ENCODE measurements at regions not wholly inside any gene's neighbourhood (a gene's known extent, or its start where the extent isn't known, plus 50 kb on each side); places are given as distances from the start of the nearest gene placed in this dataset.
"Not testable (repeated sequence)": the region's sequence is repeated elsewhere in the genome, so short reads cannot be mapped to it uniquely, and the experiment has no call there.

DNA sequence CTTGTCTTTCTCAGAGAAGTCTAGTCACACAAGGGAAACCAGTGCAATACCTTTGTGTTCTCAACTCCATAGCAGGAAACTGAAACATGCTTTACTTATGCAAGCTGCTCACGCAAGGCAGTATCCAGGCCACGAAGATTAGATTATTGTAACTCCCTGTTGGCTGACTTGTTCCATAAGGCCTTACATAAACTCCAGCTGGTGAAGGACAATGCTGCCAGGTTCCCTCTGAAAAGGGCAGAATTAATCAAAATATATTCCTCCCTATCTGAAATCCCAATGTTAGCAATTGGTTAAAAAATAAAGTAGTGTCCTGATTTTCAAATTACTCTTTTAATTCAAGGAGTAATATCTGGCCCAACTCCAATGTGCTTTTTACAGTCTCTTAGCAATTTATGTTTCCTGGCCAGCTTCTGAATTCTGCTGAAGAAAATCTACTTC, 966.6 kb downstream of the HACE1 start:
- no peak for DNase-seq (ENCODE audit: low spot score)

DNA sequence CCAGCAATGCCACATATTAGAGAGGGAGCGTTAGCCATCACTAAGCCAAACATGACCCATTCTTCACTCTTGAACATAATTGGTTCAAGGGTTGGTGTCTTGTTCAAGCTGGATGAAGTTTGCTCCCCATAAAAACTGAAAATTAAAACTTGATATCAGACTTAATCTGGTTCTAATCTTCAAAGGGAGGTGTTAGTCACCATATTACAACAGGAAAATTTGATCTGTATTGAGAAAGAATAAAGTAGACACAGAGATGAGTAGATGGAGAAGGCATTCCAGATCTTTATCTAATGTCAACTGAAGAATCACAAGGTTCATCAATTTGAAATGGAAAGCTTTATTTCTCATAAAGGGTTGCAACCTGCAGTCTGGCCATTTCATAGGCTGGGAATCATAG, 972.8 kb downstream of the HACE1 start:
- DNase-seq (ENCODE audit: low spot score), result no peak

DNA sequence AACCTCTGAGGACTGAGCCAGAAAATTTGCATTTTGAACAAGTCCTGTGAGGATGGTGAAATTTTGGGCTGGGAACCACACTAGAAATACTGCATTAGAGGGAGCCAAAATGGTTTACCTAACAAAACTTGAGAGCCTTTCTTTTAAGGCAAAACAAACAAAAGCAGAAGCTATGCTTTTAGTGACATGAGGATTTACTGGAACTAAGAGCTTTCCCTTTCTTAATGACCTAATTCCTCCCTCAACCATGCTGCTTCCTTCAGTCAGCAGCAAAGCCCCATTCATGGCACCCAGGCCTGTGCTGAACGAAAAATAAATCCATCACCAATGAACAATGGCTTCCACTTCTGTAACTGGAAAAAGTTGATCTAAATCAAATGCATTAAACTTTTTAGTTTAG, 974.3 kb downstream of the HACE1 start:
- no peak for DNase-seq (ENCODE audit: low spot score)

DNA sequence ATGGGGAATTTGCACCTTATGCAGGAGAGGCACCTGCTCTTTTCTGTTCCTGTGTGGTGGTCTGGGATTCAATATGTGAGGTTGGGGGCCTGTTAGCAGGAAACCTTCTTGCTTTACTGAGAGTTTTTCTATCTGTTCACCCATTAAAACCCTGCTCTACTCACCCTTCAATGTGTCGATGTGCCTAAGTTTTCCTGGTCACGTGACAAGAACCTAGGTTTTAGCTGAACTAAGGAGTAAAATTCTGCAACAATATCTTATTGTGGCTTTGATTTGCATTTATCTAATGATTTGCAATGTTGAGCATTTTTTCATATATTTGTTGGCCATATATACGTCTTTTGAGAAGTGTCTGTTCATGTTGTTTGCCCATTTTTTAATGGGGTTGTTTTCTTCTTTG, 979.9 kb downstream of the HACE1 start:
- no peak for DNase-seq (ENCODE audit: low spot score)

DNA sequence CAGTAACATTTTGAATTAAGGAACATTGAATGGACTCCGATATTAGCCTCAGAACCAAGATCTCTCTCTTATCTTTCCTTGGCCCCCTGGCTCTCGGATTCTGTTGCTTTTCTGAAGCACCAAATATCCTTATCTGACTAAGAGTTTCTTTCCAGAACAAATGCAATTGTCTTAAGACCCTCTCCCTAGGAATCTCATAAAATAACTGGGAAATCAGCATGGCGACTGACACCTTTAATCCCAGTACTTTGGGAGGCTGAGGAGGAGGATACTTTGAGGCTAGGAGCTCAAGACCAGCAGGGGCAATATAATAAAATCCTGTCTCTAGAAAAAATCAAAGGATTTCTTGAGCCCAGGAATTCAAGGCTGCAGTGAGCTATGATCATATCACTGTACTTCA, 984.5 kb downstream of the HACE1 start:
- DNase-seq (ENCODE audit: low spot score), result no peak

DNA sequence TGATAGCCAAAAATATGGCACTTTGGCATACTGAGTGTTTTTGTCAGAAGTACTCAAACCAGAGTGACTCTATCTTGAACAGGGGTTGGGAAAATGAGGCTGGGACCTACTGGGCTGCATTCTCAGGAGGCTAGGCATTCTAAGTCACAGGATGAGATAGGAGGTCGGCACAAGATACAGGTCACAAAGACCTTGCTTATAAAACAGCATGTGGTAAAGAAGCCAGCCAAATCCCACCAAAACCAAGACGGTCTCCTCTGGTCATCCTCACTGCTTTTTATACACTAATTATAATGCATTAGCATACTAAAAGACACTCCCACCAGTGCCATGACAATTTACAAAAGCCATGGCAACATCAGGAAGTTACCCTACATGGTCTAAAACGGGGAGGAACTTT, 985.1 kb downstream of the HACE1 start:
- no peak for DNase-seq (ENCODE audit: low spot score)

DNA sequence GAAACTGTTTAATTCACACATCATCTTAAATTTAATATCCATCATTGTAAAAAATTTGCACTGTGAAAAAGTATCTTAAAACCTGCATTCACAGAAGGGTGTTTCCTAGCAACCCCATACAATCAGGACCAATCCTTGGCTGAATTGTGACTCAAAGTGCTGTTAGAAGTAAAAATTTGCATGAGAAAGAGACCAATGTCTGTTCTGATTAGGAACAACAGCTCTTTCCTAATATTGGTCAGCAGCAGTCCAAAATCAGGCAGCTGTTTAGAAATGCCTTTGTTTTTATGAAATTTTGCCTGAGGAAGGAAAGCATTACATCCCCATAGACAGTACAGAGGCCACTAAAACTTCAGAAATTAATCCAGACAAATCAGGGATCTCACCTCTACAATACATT, 987.0 kb downstream of the HACE1 start:
- DNase-seq (ENCODE audit: low spot score), result no peak

DNA sequence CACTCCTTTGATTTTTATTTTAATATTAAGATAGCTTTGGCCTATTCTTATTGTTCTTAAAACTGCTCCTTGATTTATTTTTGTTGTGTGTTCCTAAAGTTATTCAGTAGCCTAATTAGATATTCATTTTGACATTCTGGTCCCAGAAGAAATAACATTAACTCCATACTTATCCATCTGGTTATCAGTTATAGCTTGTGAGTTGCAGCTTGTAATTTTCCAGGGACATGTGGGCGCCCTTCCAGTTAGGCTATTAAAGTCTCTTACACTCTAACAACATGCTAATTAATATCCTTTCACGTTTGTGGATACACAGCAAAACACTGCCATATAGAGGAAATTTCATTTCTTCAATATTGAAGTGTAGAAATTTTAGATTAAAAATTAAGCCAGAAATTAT, 987.5 kb downstream of the HACE1 start:
- DNase-seq (ENCODE audit: low spot score), result no peak

DNA sequence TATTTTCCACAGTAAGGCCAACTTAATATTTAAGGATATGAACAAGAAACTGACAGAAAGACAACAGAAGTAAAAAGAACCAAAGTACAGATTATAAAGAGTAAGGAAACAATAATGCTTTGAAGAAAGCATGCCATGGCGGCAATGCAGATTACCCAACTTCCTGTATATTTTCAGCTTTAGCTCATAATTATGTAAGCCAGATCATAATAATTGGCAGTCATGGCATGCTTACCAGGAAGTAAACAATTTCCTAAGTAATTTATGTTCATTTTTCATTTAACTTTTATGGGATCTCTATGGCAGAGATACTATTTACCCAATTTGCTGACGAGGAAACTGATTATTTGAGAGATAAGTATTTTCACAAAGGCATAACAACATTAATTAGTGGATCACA, 988.7 kb downstream of the HACE1 start:
- no peak for DNase-seq (ENCODE audit: low spot score)

DNA sequence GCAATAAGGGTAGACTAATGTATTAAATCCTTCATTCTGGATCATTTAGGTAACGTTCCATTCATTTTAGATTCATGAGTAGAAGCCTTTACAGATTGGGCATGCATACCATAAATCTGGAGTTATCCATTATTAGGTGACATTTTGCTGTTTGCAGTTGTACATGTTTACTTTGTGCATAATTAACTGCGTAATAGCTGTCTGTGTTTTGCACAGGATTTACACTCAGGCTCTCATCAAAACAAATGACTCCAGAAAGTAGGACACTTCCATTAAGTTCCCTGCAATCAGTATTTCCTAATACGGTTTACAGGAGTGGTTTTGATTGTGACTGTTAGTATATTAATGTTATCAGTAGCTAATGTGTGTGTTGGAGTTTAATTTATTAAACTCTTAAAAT, 997.4 kb downstream of the HACE1 start:
- DNase-seq (ENCODE audit: low spot score), result no peak

DNA sequence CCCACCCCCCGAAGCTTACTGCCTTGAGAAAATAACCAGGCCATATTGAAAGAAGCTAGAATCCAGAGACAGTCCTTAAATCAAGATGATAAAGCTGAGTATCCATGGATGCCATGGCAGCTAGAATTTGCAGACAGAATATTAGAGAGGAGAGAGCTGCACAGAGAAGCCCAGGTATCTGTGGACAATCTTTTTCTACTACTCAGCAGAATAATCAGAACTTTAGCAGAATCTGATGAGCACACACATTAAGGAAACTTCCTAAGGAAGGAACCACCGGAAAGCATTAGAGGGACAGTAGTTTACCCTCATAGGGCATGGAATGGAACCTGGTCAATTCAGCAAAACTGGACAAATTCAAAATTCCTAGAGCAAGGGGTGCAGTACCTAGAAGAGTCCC, 1001.7 kb downstream of the HACE1 start:
- no peak for DNase-seq (ENCODE audit: low spot score)

DNA sequence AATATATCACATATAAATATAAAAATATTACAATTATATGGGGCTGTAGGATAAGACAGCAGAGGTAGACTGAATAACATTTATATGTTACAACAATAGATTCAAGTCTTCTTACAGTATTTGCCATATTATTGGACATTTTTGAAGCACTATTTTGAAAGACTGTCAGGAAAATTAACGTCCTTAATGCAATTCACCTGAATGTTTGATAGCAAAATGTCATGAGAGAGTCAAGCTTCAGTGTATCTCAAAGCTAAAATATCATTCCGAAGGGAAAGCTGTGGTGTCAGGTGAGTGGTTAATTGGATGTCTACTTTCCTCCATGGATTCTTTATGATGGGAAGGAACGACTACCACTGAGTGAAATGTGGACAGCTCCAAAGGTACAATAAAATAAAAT, 1004.0 kb downstream of the HACE1 start:
- no peak for DNase-seq (ENCODE audit: low spot score)

DNA sequence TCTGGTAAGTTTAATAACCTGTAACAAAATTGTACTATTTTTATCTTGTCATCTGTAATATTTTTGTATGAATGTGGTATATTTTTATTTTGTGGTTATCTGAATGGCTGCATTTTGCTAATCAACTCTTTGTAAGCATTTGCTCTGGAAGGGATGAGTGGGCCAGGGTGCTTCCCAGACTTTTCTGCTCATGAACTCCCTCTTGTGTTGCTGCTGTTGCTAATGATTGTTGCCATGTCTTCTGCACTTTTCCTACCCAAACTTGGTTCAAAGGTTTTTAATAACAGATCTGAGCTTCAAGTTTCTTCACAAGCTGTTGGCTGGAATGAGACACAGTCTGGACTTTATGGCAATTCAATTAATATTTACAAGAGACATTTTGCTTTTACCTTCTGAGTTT, 1005.7 kb downstream of the HACE1 start:
- peak; percentile 4 for DNase-seq (ENCODE audit: low spot score)

DNA sequence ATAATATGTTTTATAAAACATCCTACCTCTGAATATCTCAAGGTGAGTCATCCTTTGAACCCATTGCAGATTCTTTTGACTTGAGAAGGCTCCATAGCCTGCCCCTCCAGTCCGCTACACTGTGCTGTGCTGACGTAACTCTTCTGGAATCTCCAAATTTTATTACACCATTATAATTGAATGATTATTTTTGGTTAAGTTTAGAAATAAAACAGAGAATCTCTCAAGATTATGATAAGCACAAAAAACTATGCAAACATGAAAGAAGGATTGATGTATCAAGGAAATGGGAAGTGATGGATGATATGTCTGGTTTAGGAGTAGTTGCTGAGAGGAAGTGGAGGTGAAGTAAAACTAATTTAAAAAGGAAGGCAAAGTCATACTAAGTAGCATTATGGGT, 1021.3 kb downstream of the HACE1 start:
- DNase-seq (ENCODE audit: low spot score), result no peak

DNA sequence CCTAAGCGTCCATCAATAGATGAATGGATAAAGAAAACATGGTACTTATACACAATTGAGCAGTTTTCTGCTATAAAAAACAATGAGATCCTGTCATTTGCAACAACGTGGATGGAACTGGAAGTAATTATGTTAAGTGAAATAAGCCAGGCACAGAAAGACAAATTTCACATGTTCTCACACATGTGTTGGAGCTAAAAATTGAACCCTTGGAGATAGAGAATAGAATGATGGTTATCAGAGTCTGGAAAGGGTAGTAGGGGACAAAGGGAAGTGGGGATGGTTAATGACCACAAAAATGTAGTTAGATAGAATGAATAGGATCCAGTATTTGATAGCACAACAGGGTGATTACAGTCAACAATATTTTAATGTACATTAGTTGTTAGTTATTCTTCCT, 1033.5 kb downstream of the HACE1 start:
- no peak for DNase-seq (ENCODE audit: low spot score)

DNA sequence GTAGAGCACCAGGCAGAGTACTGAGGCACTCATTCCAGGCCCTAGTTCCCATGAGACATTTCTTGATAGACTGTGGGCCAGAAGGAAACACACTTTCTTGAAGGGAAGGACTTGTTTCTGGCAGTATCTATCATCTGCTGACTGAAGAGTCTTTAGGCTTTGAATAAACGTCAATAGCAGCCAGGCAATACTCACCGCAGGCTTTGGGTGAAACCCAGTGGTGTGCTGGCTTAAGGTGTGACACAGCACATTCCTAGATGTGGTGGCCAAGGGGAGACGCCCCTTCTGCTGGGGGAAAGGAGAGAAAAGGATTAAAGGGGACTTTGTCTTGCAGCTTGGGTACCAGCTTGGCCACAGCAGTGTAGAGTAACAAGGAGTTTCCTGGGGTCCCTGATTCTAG, 1039.6 kb downstream of the HACE1 start:
- DNase-seq (ENCODE audit: low spot score), result no peak

DNA sequence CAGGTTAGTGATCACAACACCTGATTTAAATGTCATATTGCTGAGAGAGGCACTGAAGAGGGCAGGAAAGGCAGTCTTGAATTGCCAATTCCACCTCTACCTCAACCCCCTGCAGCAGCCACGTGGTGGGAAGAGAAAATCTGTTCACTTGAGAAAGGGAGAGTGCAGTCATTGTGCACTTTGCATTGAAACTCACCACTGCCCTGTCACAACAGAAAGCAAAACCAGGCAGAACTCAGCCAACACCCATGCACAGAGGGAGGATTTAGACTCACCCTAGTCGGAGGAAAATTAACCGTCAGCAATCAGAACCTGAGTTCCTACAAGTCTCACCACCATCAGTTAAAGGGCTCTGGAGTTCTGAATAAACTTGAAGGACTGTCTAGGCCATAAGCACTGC, 1040.2 kb downstream of the HACE1 start:
- DNase-seq (ENCODE audit: low spot score), result no peak

DNA sequence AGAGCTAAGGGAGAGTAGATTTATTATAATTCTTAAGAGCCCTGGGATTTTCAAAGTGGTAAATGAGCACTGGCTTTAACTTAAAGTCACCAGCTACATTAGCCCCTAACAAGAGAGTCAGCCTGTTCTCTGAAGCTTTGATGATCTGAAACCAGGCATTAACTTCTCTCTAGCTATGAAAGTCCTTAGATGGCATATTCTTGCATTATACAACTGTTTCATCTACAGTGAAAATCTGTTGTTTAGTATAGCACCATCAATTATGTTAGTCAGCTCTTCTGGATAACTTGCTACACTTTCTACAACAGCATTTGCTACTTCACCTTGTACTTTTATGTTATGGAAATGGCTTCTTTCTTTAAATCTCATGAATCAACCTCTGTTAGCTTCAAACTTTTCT, 1046.7 kb downstream of the HACE1 start:
- DNase-seq (ENCODE audit: low spot score), result no peak

DNA sequence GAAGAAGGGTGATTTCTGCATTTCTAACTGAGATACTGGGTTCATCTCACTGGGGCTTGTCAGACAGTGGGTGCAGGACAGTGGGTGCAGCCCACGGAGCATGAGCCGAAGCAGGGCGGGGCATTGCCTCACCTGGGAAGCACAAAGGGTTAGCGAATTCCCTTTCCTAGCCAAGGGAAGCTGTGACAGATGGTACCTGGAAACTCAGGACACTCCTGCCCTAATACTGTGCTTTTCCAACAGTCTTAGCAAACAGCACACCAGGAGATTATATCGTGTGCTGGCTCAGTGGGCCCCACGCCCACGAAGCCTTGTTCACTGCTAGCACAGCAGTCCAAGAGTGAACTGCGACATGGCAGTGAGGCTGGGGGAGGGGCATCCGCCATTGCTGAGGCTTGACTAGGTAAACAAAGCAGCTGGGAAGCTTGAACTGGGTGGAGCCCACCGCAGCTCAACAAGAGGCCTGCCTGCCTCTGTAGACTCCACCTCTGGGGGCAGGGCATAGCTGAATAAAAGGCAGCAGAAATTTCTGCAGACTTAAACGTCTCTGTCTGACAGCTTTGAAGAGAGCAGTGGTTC, 1057.7 kb downstream of the HACE1 start:
- DNase-seq (ENCODE audit: low spot score), result not testable (repeated sequence)

DNA sequence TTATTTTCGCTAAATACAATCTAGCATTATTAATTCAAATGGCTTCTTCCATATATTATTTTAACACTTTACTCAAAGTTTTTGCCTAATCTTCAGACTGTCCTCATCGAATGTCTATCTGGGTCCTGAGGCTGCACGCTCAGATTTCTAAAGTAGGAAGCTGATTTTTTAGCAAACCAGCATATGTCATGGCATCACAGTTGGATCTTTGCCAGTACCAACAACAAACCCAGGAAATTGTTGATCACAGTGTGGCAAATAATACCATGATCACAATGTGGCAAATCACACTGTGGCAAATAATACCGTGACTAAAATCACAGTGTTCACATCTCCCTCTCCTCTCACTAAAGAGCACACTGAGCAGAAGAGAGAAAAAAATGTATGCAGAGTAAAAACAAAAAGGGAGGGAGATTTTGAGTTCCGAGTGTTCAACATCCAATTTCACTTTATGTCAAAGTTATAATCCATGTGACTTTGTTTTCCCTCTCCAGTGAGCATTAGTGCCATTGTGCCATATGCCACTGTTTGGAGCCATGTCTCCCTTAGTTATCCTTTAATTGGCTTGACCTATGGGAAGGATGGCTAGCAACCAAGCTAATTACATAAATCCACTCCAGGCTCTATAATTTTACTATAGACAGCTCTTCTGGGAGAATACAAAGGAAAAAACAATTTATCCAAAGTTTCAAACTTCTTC, 1059.6 kb downstream of the HACE1 start:
- DNase-seq (ENCODE audit: low spot score), result no peak

DNA sequence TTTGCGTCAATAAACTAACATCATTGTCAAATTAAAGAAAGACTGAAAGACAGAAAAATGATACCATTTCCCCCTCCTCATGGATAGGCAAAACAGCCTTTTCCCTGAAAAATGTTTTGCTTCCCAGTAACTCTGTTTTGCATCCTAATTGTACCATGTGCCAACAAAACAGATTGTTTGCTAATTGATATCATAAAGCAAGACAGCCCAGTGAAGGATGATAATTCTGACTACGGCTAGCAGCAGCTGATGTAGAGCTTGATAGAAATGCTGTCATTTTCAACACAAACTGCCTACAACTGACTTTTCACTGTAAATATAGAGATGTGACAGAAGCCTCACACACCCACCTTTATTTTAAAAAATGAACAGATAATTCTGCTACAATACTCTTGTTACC, 1061.6 kb downstream of the HACE1 start:
- no peak for DNase-seq (ENCODE audit: low spot score)

DNA sequence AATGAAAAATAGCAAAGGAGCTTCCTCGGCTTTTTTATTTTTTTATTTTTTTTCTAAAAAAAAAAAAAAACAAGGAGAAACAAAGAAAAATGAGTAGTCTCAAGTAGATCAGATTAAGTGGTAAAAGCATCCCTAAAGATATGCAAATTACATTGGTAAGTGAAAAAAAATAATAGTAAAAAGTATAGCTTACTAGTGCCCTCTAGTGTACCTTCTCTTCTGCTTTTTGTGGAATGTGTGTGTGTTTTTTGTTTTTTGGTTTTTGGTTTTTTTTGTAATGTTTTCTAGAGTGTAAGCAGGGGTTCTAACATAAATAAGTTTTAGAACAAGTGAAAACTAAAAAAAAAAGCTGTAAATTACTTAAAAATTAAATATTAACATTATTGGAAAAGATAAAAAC, 1062.0 kb downstream of the HACE1 start:
- DNase-seq (ENCODE audit: low spot score), result peak; percentile 48

DNA sequence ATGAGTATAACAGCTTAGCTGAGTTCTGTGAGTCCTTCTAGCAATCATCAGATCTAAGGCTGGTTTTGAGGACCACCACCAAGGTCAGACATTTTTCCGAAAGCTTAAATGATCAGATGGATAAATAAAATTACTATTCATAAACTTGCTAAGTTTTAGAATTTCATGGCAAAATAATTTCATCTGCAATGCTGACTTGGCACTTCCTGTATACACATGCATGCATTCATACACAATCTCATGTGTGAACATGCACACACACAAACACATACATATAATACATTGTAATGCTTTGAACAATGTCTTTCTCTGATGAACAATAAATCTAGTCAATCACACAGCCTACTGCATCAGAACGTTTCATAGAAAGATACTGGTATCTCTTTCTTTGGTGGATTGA, 1068.3 kb downstream of the HACE1 start:
- no peak for DNase-seq (ENCODE audit: low spot score)

DNA sequence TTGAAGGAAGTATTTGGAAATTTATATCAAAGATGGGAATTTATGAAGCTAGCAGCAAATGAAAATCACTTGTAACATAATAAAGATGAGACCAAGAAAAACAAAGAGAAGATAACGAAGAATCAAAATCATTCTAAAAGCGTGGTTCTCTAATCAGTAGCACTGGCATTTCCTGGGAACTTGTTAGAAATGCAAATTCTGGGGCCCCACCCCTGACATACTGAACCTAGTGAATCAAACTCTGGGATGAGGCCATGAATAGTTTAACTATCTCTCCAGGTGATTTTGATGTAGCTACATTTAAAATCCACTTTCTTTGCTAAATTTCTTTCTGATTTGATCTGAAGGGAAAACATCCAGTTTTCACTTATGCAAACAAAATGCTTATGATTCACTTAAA, 1075.6 kb downstream of the HACE1 start:
- DNase-seq (ENCODE audit: low spot score), result no peak

All from RKO (cell line).